ENCODE measurements at regions not wholly inside any gene's neighbourhood (a gene's known extent, or its start where the extent isn't known, plus 50 kb on each side); places are given as distances from the start of the nearest gene placed in this dataset.
"Not testable (repeated sequence)": the region's sequence is repeated elsewhere in the genome, so short reads cannot be mapped to it uniquely, and the experiment has no call there.

DNA sequence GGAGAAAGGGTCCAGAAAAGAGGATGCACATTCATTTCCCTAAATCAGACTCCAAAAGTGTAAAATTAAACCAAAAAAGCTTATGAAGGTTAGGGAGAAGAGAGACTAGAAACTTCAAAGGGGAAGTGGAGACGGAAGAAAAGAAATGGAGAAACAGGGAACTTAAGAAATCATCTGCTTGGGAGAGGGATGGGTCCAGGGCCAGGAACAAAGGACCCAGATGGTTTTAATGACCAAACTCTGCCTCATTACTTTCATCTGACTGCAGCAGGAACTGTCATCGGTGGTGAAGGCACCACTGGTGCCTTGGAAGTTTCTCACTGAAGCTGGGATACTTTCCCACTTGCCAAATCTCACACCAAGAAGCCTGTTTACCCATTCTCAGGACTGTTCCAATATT, 70.5 kb upstream of the SLC4A7 start:
- DNase-seq: no peak

DNA sequence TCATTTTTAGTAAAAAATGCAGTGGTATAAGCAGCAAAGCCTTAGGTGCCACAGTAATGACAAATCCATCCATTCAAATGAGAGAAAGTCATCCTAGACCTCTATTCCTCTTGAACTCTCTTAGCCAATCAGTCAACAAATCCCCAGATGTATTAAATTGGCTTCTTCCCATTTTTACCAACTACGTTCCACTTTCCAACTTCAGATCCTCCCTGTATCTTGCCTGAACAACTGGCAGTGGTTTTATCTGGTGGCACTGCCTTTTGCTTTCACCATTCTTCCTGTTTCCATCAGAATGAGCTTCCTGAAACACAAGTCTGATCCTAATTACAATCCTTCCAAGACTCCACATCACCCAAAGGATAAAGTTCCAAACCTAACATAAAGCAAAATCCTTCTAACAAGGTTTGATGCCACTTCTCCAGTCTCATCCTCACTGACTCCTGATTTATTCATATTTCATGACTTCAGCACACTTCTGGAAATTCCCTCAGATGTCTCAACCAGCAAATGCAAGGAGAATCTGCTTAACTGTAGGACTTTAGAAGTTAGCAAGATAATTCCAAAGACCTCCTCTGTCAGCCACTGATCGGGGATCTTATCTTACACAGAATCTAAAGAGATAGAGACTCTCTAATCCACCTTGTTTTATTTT, 69.8 kb upstream of the SLC4A7 start:
- no peak for DNase-seq

DNA sequence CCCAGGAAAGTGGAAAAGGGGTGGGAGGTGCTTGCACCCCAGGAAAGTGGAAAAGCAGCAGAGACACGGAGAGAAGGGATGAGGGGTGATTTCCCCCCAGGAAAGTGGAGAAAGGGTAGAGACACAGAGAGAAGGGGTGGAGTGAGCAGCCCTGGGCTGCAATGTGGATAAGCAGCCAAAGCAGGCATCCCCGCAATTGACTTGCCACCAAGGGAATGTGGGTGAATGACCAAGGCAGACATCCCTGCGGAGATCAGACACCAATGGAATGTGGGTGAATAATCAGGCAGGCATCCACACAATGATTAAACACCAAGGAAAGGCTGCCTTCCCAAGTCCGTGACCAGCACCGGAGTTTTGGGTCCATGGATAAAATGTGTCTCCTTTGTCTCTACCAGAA, 68.5 kb upstream of the SLC4A7 start:
- not testable (repeated sequence) for DNase-seq

DNA sequence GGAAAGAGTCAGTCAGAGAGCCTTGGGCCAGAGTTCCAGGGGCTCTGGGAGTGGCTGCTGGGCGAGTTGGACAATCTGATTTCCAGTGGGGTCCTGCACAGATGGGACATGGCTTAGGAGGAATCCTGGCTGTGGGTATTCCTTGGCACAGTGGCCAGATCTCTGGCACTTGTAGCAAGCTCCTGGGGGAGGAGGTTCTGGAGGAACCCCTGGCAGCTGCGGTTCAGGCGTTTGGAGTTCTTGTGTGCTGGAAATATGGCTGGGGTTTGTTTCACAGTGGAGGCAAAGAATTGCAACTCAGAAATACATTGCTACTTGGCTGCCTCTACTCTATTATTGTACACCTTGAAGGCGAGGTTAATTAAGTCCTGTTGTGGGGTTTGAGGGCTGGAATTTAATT, 67.2 kb upstream of the SLC4A7 start:
- DNase-seq: not testable (repeated sequence)

DNA sequence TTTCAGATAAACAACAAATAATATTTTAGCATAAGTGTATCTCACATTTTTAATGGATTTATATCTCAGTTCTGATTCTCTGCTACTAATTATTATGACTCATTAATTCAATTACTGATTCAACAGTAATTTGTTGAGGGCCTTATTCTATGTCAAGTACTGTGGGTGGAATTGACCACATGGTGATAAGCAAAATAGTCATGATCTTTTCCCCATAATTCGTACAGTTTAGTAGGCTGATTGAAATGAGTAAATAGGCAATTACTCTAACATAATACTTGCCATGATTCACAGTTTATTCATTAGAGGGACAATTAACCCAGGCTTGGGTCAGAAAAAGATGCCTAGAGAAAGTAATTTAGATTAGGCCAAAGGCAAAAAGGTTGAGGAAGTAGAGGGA, 60.9 kb upstream of the SLC4A7 start:
- no peak for DNase-seq

DNA sequence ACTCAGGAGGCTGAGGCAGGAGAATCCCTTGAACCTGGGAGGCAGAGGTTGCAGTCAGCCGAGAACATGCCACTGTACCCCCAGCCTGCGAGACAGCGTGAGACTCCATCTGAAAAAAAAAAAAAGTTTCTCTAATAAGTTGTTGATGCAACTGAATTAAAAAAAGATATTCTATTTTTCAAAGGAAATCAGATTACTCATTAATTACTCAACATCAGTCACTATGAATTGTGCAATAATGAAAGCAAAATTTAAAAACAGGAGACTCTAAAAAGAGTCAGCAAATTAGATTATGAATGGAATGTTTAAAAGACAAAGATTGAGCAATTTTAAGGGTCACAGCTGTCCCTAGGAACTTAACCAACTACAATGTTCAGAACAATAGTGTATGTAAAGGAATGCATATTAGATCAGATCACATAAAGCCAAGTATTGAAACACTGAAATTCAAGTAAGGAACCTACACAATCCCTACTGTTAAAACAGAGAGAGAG, 60.2 kb upstream of the SLC4A7 start:
- no peak for DNase-seq

DNA sequence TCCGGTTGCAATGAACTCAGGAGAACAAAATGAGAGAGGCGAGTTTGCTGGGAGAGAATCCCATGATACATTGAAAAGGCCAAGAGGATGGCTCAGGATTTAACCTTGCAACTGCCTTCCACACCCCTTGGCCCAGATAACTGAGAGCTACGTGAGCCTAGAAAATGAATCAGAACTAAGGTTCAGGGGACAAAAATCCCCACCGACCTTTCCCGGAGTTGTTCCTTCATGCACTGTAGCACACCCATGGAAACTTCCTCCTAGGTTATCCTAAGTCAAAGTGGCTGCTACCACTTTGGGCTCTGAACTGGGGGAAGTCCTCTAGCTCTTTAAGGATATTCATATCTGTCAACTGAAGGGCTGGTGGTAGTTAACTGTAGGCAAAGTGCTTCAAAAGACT, 58.3 kb upstream of the SLC4A7 start:
- DNase-seq: no peak

DNA sequence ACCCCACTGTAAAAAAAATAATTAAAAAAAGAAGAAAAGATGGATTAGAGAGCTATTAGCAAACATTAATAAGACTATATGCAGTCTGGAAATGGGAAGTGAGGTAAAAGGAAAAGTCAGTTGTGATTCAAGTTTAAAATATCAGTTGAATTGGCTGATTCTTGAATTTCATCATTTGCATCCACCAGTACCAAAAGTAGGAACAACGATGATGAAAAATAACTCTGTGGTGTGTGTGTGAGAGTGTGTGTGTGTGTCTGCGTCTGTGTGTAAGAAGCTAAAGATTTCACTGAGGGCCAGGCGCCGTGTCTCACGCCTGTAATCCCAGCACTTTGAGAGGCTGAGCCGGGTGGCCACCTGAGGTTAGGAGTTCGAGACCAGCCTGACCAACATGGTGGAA, 56.0 kb upstream of the SLC4A7 start:
- DNase-seq: no peak

DNA sequence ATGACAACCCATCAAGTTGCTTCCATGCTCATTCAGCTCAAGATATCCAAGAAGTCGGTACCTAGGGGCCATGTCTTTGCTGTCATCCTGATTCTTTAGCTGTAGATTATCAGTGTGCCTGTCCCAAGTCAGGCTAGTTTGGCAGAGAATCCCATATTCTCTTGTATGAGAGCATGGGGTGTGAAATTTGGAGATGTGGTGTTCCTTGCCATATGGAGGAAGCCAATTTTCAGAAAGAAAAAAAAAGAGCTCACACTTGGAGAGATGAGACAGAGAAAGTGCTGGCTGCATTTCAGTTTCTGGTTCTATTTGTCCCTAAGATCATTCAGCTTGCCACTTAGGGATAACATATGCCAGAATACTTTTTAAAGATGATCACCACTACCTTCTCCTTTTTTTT, 52.3 kb upstream of the SLC4A7 start:
- no peak for DNase-seq

DNA sequence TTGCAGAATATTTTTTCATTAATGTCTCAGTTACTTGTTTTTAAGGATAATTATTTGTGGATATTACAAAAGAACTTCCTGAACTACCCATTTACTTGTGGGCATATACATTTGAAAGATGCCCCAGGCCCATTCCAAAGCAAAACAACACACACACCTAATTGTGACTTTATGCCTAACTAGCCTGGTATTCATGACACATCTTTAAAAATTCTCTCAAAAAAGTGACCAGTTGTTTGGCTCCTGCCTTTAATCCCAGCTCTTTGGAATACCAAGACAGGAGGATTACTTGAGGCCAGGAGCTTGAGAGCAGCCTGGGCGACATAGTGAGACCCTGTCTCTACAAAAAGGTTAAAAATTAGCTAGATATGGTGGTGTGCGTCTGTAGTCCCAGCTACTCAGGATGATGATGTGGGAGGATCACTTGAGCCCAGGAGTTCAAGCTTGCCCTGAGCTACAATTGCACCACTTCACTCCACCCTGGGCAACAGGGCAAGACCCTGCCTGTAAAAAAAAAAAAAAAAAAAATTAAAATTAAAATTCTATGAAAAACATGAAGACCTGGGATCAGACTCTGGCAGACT, 51.7 kb upstream of the SLC4A7 start:
- no peak for DNase-seq

DNA sequence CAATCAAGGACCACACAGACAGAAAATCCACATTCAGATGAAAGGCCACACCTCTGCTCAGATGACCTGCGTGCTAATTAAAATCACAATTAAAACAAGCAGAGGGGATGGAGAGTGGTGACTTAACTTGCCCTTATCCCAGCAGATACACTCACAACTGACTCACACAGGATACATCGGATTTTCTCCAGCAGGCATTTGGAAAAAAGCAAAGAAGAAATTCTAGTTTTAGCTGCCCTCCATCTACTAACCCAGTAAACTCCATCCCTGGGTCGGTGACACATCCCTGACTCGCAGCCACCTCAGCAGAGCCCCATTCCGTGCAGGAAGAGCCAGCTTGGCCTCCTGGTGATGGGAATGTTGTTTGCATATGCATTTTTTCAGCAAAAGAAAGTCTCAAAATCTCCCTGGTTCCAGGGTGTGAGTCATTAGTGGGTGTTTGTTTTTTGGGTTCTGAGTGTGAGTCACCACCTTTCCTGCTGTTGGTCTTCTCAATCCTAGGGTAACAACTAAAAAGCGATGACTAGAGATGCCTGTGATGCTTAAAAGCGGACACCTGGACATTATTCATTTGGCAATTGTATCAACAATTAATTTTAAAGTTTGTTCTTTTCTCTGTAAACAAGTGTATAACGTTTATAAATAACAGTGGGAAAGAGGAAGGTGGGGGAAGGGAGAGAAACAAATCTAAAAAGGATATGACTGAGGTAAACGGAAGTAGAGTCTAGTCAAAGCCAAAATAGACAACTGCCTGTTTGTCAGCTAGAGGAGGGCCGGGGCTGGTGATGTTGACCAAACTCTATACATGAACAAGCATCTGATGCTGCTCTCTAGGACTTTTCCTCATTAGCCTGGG, 49.8 kb upstream of the SLC4A7 start:
- peak; percentile 13 for DNase-seq
